WTC11 (cell line): ENCODE measurements at regions not wholly inside any gene's neighbourhood (a gene's known extent, or its start where the extent isn't known, plus 50 kb on each side); places are given as distances from the start of the nearest gene placed in this dataset.

Source experiments
- ATAC-seq: fragments of 200-7000 bp; cut with Tn5 transposase; 2 replicates; pipeline ENCODE4 v1.10.0; 2021; ENCODE audit warnings: mild to moderate bottlenecking, moderate library complexity
- CTCF ChIA-PET: fragments of 300-600 bp; sonication (Branson Sonifier 250); formaldehyde crosslinking; loops from one replicate; lab custom pipeline; 2021; ENCODE audit warnings: antibody characterized with exemption; lab: Charles Lee
- POLR2A ChIA-PET: fragments of 350-600 bp; sonication (Branson Sonifier 250); formaldehyde crosslinking; loops from one replicate; lab custom pipeline; 2021; ENCODE audit warnings: antibody characterized with exemption; lab: Charles Lee
- DNase-seq: peaks from one replicate; pipeline ENCODE4 v3.0.0; 2021; ENCODE audit warnings: low spot score
- H3K27ac Mint-ChIP-seq: 2 replicates; pipeline ENCODE4 v1.8.0; 2021; ENCODE audit warnings: mixed read lengths
- H3K27me3 Mint-ChIP-seq: 2 replicates; pipeline ENCODE4 v1.8.0; 2021; ENCODE audit warnings: low read depth, mild to moderate bottlenecking, moderate library complexity, mixed read lengths
- H3K36me3 Mint-ChIP-seq: 2 replicates; pipeline ENCODE4 v1.8.0; 2021; ENCODE audit warnings: mixed read lengths
- H3K4me1 Mint-ChIP-seq: 2 replicates; pipeline ENCODE4 v1.8.0; 2022; ENCODE audit warnings: mixed read lengths
- H3K4me3 Mint-ChIP-seq: 2 replicates; pipeline ENCODE4 v1.8.0; 2021; ENCODE audit warnings: mild to moderate bottlenecking, moderate library complexity, mixed read lengths
- H3K9me3 Mint-ChIP-seq: 2 replicates; pipeline ENCODE4 v1.8.0; 2021; ENCODE audit warnings: mixed read lengths
- ATF1 ChIP-seq: sonication (generic); formaldehyde crosslinking; IDR thresholded peaks from 2 replicates; pipeline ENCODE4 v1.8.1; 2023; ENCODE audit warnings: mild to moderate bottlenecking, moderate library complexity, missing genetic modification reagents
- ESRRA ChIP-seq: sonication (generic); formaldehyde crosslinking; IDR thresholded peaks from 2 replicates; pipeline ENCODE4 v1.8.1; 2022; ENCODE audit warnings: mild to moderate bottlenecking, missing genetic modification reagents, borderline replicate concordance
- GRHL2 ChIP-seq: fragments of 250-450 bp; sonication (Bioruptor Pico); IDR thresholded peaks from 2 replicates; pipeline ENCODE4 v1.8.0; 2022; ENCODE audit warnings: mild to moderate bottlenecking, moderate library complexity; ENCODE audit not compliant: insufficient replicate concordance, severe bottlenecking
- IRF2 ChIP-seq: sonication (generic); formaldehyde crosslinking; IDR thresholded peaks from 2 replicates; pipeline ENCODE4 v1.8.0; 2022; ENCODE audit warnings: low read depth, missing genetic modification reagents, borderline replicate concordance
- KAT7 ChIP-seq: sonication (generic); formaldehyde crosslinking; IDR thresholded peaks from 2 replicates; pipeline ENCODE4 v1.8.1; 2023; ENCODE audit warnings: missing genetic modification reagents, mild to moderate bottlenecking, borderline replicate concordance
- NFE2L1 ChIP-seq: sonication (generic); formaldehyde crosslinking; IDR thresholded peaks from 2 replicates; pipeline ENCODE4 v1.8.1; 2023; ENCODE audit warnings: missing genetic modification reagents
- NFYB ChIP-seq: sonication (generic); formaldehyde crosslinking; conservative IDR thresholded peaks from 2 replicates; pipeline ENCODE4 v1.8.0; 2022; ENCODE audit warnings: low read depth, missing genetic modification reagents
- NR2C2 ChIP-seq: sonication (generic); formaldehyde crosslinking; IDR thresholded peaks from 2 replicates; pipeline ENCODE4 v1.8.0; 2022; ENCODE audit warnings: mild to moderate bottlenecking, missing genetic modification reagents
- RORB ChIP-seq: fragments of 250-450 bp; sonication (Bioruptor Pico); IDR thresholded peaks from 2 replicates; pipeline ENCODE4 v1.9.0; 2021; ENCODE audit warnings: mild to moderate bottlenecking
- SP1 ChIP-seq: sonication (generic); formaldehyde crosslinking; conservative IDR thresholded peaks from 2 replicates; pipeline ENCODE4 v1.8.1; 2022; ENCODE audit warnings: missing genetic modification reagents
- ZNF138 ChIP-seq: sonication (generic); formaldehyde crosslinking; conservative IDR thresholded peaks from 2 replicates; pipeline ENCODE4 v1.8.1; 2022; ENCODE audit warnings: mild to moderate bottlenecking, moderate library complexity, missing genetic modification reagents
- ZNF263 ChIP-seq: sonication (generic); formaldehyde crosslinking; IDR thresholded peaks from 2 replicates; pipeline ENCODE4 v1.8.1; 2022; ENCODE audit warnings: low read depth, mild to moderate bottlenecking, moderate library complexity, missing genetic modification reagents
- ZNF396 ChIP-seq: fragments of 250-450 bp; sonication (Bioruptor Pico); IDR thresholded peaks from 2 replicates; pipeline ENCODE4 v1.8.0; 2021; ENCODE audit warnings: mild to moderate bottlenecking, moderate library complexity, borderline replicate concordance
- TF ChIP-seq, protein P1 (sequence below): sonication (generic); formaldehyde crosslinking; IDR thresholded peaks from 2 replicates; pipeline ENCODE4 v1.8.1; 2023; ENCODE audit warnings: mild to moderate bottlenecking, missing genetic modification reagents
- TF ChIP-seq, protein P2 (sequence below): fragments of 250-450 bp; sonication (Bioruptor Pico); conservative IDR thresholded peaks from 2 replicates; pipeline ENCODE4 v1.9.0; 2021; ENCODE audit warnings: mild to moderate bottlenecking
- TF ChIP-seq, protein P3 (sequence below): fragments of 200-600 bp; IDR thresholded peaks from 2 replicates; pipeline ENCODE4 v1.8.0; 2022; ENCODE audit warnings: antibody characterized with exemption
- TF ChIP-seq, protein P4 (sequence below): sonication (generic); formaldehyde crosslinking; IDR thresholded peaks from 2 replicates; pipeline ENCODE4 v1.8.1; 2022; ENCODE audit warnings: low read depth, mild to moderate bottlenecking, moderate library complexity, missing genetic modification reagents, borderline replicate concordance
- TF ChIP-seq, protein P5 (sequence below): fragments of 250-450 bp; sonication (Bioruptor Pico); IDR thresholded peaks from 2 replicates; pipeline ENCODE4 v2.1.2; 2022; ENCODE audit warnings: mild to moderate bottlenecking, moderate library complexity
- TF ChIP-seq, protein P6 (sequence below): sonication (generic); formaldehyde crosslinking; conservative IDR thresholded peaks from 2 replicates; pipeline ENCODE4 v1.8.1; 2022; ENCODE audit warnings: mild to moderate bottlenecking, missing genetic modification reagents

DNA sequence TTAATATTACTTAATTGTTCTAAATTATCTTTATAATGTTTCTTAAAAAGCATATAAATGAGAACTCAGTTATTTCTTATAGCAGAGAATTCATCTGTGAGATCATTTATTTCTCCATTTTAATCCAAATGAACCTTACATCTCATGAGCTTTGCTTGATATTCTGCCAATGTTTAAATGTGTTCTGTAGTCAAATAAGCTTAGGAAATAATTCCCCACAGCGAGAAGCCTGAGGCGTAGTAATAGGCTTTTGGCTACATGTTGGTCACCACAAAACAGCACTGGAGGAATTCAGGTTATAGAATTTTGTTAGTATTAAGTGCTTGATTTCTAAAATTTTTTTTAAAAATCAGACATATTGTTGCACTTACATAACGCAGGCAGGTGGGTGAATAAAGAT is 585.3 kb upstream of the RORB start:
- peaks cover 11% of the 10 kb centered on the region for H3K4me1 Mint-ChIP-seq
- POLR2A ChIA-PET, result no interaction called here
- TF ChIP-seq, protein P1, sequence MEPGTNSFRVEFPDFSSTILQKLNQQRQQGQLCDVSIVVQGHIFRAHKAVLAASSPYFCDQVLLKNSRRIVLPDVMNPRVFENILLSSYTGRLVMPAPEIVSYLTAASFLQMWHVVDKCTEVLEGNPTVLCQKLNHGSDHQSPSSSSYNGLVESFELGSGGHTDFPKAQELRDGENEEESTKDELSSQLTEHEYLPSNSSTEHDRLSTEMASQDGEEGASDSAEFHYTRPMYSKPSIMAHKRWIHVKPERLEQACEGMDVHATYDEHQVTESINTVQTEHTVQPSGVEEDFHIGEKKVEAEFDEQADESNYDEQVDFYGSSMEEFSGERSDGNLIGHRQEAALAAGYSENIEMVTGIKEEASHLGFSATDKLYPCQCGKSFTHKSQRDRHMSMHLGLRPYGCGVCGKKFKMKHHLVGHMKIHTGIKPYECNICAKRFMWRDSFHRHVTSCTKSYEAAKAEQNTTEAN (CRISPR knock-in tag), result no peak
- no peak for TF ChIP-seq ZNF263
- no peak for TF ChIP-seq ZNF396
- TF ChIP-seq, protein P2, sequence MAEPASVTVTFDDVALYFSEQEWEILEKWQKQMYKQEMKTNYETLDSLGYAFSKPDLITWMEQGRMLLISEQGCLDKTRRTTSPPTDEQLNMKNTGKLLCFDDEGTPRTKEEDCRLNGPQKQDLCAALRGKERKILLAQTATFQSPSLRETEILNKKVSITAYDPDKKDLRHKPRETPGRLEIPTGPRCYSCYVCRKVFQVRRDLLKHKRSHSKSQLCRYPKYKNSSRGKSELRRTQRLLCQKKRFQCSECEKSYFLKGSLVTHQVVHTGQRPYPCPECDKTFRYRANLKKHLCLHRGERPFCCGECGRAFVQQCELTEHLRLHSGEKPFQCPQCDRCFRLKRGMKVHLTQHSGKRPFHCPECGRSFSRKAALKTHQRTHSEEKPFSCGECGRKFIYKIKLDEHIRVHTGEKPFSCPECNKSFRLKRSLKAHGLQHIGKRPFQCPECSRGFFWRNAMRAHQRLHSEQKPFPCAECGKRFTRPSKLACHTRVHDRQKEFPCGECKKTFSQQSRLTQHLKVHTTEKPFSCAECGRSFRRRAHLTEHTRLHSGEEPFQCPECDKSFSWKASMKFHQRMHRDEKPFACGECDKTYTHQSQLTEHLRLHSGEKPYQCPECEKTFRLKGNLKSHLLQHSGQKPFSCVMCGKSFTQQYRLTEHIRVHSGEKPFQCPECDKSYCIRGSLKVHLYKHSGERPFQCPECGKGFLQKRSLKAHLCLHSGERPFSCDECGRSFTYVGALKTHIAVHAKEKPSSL (CRISPR knock-in tag), result no peak
- TF ChIP-seq, protein P3, sequence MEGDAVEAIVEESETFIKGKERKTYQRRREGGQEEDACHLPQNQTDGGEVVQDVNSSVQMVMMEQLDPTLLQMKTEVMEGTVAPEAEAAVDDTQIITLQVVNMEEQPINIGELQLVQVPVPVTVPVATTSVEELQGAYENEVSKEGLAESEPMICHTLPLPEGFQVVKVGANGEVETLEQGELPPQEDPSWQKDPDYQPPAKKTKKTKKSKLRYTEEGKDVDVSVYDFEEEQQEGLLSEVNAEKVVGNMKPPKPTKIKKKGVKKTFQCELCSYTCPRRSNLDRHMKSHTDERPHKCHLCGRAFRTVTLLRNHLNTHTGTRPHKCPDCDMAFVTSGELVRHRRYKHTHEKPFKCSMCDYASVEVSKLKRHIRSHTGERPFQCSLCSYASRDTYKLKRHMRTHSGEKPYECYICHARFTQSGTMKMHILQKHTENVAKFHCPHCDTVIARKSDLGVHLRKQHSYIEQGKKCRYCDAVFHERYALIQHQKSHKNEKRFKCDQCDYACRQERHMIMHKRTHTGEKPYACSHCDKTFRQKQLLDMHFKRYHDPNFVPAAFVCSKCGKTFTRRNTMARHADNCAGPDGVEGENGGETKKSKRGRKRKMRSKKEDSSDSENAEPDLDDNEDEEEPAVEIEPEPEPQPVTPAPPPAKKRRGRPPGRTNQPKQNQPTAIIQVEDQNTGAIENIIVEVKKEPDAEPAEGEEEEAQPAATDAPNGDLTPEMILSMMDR, result no peak
- no peak for TF ChIP-seq ATF1 (CRISPR knock-in tag)
- no peak for TF ChIP-seq NFE2L1 (CRISPR knock-in tag)
- no peak for TF ChIP-seq IRF2 (CRISPR knock-in tag)
- TF ChIP-seq, protein P4, sequence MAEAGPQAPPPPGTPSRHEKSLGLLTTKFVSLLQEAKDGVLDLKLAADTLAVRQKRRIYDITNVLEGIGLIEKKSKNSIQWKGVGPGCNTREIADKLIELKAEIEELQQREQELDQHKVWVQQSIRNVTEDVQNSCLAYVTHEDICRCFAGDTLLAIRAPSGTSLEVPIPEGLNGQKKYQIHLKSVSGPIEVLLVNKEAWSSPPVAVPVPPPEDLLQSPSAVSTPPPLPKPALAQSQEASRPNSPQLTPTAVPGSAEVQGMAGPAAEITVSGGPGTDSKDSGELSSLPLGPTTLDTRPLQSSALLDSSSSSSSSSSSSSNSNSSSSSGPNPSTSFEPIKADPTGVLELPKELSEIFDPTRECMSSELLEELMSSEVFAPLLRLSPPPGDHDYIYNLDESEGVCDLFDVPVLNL (CRISPR knock-in tag), result no peak
- no peak for TF ChIP-seq SP1 (CRISPR knock-in tag)
- TF ChIP-seq KAT7 (CRISPR knock-in tag), result no peak
- TF ChIP-seq, protein P5, sequence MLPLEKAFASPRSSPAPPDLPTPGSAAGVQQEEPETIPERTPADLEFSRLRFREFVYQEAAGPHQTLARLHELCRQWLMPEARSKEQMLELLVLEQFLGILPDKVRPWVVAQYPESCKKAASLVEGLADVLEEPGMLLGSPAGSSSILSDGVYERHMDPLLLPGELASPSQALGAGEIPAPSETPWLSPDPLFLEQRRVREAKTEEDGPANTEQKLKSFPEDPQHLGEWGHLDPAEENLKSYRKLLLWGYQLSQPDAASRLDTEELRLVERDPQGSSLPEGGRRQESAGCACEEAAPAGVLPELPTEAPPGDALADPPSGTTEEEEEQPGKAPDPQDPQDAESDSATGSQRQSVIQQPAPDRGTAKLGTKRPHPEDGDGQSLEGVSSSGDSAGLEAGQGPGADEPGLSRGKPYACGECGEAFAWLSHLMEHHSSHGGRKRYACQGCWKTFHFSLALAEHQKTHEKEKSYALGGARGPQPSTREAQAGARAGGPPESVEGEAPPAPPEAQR (CRISPR knock-in tag), result no peak
- TF ChIP-seq ESRRA (CRISPR knock-in tag), result no peak
- no peak for TF ChIP-seq GRHL2 (CRISPR knock-in tag)
- no peak for TF ChIP-seq NR2C2
- TF ChIP-seq ZNF138 (CRISPR knock-in tag), result no peak
- TF ChIP-seq RORB (CRISPR knock-in tag), result no peak
- TF ChIP-seq, protein P6, sequence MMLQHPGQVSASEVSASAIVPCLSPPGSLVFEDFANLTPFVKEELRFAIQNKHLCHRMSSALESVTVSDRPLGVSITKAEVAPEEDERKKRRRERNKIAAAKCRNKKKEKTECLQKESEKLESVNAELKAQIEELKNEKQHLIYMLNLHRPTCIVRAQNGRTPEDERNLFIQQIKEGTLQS (CRISPR knock-in tag), result no peak
- no peak for TF ChIP-seq NFYB (CRISPR knock-in tag)
- H3K4me3 Mint-ChIP-seq, result no peak overlapping the region
- H3K9me3 Mint-ChIP-seq, result no peaks in the 10 kb centered on the region
- H3K27me3 Mint-ChIP-seq, result no peaks in the 10 kb centered on the region
- CTCF ChIA-PET, result no interaction called here
- no peaks in the 10 kb centered on the region for H3K36me3 Mint-ChIP-seq
- DNase-seq, result no peak
- no peak overlapping the region for H3K27ac Mint-ChIP-seq
- no peak for ATAC-seq
